ACHN (cell line): ENCODE measurements at regions not wholly inside any gene's neighbourhood (a gene's known extent, or its start where the extent isn't known, plus 50 kb on each side); places are given as distances from the start of the nearest gene placed in this dataset.
"Not testable (repeated sequence)": the region's sequence is repeated elsewhere in the genome, so short reads cannot be mapped to it uniquely, and the experiment has no call there.

Experiments
- DNase-seq: peaks from one replicate; pipeline ENCODE4 v3.0.0-alpha.2; 2015
- in situ Hi-C: cut with HindIII; loops from 2 replicates; pipeline ENCODE4 v1.10.0; 2017; ENCODE audit warnings: low sequenced_read_pairs, low pct_ligation_motif_present, low pct_unique_long_range_greater_than_20kb

DNA sequence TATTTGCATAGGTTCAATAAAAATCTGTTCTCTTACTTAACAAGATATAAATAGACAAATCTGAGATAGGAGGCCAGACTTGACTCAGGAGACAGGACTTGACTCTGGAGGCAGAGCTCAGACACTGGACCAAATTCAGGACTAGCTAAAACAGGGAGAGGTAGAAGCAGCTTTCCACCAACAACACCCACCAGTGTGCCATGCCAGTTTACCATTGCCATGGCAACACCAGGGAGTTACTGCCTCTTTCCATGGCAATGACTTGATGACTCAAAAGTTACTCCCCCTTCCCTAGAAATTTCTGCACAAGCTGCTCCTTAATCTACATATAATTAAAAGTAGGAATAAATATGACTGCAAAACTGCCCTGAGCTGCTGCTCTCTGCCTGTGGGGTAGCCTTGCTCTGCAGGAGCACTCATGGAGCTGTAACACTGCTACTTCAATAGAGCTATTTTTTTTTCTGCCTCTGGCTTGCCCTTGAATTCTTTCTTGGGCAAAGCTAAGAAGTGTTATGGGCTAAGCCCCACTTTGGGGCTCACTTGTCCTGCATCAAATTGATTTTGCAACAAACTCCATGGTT lies 473.0 kb downstream of the PLK2 start:
- in situ Hi-C loops: no loop called here
- peak; percentile 38 for DNase-seq

DNA sequence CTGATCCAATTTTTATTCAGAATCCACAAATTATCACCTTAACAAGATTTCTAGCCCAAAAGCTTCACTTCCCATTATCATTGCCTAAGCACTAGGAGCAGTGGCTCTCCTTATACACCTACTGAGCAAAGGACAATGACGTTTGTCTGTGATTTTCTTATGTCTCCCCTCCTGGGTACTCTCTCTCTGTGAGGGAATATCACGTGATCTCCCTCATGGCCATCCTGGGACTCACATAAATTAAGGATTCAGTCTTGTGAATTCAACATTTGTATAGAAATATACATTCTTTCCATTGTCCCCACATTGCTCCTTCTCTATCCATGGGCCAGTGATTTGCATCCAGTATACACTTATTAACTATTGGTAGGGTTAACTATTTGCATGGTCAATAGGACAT lies 476.5 kb downstream of the PLK2 start:
- no peak for DNase-seq
- in situ Hi-C loops: no loop called here

DNA sequence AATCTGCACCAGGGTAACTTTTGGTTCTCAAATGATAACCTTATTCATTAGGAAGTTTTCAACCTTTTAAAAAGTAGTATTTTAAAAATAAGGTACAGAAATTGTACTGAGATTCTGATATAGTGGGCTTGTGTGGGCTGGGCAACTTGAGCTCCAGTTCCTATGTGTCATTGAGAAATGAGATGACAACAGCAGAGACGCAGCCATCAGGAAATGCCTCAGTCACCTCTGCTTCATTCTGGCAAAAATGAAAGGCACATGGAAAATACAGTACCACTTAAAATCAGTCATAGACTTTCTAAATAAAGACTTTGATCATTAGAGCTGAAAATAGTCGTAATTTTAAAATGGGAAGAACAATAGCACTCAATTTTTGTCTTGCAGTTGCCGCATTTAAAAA lies 480.2 kb downstream of the PLK2 start:
- in situ Hi-C loops: no loop called here
- DNase-seq: no peak

DNA sequence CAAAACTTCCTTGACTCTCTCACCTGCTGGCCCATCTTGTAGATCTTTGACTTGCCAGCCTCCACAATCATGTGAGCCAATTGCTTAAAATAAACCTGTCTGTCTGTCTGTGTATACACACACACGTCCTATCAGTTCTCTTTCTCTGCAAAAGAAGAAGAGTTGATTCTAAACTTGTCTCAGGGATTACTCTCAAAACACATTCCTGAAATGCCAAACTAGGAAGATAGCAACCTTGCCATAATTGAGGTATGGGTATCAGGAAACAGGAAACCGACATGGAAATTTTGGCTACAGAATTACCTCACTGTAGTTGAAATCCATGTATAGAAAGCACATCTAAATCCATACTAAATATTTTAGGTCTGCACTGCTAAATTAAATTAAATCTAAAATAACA lies 483.4 kb downstream of the PLK2 start:
- in situ Hi-C loops: no loop called here
- DNase-seq: no peak

DNA sequence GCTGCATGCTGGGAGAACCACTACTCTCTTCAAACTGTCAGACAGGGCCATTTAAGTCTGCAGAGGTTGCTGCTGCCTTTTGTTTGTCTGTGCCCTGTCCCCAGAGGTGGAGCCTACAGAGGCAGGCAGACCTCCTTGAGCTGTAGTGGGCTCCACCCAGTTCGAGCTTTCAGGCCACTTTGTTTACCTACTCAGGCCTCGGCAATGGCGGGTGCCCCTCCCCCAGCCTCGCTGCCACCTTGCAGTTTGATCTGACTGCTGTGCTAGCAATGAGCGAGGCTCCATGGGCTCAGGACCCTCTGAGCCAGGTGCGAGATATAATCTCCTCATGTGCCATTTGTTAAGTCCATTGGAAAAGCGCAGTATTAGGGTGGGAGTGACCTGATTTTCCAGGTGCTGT lies 487.8 kb downstream of the PLK2 start:
- in situ Hi-C loops: not testable (repeated sequence)

DNA sequence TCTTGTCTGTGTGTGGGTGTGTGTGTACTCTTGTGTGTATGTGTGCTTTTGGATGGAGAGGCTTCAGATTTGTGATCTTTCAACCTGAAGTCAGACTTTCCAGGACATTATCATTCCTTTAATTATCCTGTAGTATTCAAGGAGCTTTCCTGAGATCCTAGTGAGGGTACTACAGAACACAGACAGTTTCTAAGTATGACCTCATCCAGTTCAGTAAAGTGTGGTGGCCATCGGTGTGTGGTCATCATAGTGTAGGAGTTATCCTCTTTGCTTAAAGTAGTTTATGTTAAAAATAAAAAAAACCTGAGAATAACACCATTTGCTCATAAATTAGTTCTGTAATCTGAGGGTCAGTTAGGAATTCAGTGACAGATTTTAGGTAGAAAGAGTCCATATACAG lies 478.0 kb upstream of the ACTBL2 start:
- no peak for DNase-seq
- in situ Hi-C loops: no loop called here

More for the DNA sequence above, 487.8 kb downstream of the PLK2 start:
- not testable (repeated sequence) for DNase-seq

DNA sequence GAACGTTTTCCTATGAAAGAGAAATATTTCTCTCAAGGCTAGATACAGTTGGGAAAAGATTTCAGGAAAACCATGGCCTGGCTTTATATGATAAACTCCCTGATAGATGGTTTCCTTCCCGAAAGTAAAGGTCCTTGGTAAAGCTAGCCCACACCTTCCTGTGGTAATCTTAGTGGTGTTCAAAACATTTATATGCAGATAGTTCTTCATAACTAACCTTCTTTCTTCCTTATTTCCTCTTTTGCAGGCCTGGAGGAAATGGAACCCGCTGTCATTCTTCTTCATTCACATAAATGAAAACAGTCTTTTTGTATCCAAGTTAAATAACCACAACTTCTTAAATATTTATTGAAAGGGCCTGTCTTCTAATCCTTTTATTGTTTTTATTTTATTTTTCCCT lies 474.0 kb upstream of the ACTBL2 start:
- DNase-seq: no peak
- in situ Hi-C loops: no loop called here

DNA sequence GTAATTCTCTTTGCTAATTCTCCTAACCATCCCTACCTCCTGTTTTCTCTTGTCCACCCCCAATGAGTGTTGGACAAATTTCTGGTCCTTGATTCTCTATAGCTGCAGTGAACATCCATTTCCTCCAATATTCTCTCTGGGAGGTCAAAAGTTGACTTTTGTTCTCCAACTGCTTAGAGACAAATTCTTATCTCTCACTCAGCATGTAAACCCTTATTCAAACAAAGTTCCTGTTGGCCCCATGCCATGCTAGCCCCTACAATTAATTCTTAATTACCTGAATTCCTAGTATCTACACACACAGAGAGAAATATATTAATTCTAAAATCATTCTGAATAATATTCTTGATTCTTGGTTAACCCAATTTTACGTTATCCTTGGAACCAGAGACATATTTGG lies 472.9 kb upstream of the ACTBL2 start:
- no peak for DNase-seq
- in situ Hi-C loops: no loop called here

DNA sequence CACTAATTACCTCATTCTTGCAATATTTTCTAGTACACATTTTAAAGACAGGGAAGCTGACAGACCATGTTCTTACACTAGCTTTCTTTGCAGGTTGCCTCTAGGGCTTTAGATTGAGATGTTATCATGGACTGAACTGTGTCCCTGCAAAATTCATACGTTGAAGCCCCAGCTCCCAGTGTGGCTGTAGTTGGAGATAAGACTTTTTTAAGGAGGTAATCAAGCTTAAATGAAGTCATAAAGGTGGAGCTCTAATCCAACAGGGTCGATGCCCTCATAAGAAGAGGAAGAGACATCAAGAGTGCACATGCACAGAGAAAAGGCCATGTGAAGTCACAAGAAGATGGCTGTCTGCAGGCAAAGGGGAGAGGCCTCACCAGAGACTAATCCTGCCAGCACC lies 471.2 kb upstream of the ACTBL2 start:
- DNase-seq: no peak
- in situ Hi-C loops: no loop called here

DNA sequence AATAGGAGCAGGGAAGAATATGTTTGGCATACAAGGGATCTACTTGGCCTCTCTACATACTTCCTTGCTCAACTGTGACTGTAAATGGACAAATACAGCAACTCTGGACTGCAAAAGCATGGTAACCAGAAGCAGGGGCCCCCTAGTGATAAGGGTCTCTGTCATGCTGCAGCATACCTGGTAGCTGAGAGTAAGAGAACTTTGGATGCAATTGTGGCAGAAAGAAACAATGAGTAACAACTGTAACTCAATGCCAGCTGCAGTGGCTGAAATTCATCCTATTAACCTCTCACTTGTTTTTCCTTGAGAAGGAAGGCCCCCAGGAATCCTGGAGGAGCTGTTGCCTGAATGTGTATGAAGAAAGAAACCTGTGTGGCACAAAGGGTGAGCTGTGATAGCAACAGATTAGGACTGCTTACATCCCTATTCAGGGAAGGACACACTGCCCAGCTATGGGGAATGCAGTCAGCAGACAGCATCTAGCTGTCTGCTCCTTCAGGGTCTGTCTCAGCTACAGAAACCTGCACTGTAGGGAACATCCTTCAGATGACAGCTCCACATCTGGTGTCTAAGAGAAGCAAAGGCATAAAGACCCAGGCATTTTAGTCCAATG lies 468.1 kb upstream of the ACTBL2 start:
- no peak for DNase-seq
- in situ Hi-C loops: no loop called here

DNA sequence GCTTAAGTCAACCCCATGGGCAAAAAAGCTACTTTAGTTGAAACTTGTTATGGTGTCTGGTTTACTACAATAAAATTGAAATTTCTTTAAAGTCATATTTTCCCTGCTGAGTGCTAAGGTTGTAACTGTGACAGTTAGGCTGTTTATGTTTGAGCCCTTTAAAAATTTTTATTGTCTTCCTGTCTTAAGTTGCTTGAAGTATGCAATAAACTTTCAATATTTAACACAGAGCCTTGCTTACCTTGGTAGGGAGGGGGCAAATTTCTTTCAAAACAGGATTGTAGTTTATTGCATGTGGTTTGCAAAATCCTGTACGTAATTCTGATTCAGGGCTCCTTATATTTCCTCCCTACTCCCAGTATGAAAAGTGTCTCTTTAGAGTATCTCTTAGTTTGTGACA lies 465.5 kb upstream of the ACTBL2 start:
- DNase-seq: no peak
- in situ Hi-C loops: no loop called here

DNA sequence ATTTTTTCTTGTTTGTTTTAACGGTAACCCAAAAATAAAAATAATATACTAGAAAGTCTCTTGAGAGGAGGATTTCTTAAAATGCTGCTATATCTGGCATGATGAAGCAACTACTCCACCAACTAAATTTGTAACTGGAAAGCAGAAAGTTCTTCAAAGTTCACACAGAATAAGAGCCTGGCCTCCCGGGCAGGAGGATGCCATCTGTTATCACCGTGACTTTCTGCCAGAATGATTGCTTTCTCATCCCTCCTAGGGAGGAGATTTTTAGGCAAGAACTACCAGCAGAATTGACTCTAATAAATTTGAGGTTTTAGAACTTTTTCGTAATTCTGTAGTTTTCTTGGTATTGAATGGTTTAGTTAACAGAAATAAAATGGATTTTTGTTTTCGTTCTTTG lies 464.6 kb upstream of the ACTBL2 start:
- in situ Hi-C loops: no loop called here
- DNase-seq: no peak

DNA sequence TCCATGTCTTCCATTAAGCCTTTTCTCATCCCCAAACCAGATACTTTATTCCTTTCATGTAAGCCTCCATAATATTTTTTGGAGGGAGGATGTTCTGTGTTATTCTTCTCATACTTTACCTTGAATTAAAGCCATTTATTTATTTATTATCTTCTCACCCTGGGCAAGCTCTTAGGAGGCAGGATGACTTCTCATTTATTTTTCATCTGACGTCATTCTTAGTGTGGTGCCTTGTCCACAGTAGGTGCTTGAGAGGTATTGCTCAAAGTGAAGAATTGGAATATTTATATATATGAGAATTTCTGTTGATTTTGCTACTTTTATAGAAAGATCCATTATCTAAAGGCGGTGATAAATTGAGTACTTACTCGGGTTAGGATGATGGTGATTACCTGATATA lies 458.3 kb upstream of the ACTBL2 start:
- in situ Hi-C loops: no loop called here
- no peak for DNase-seq

DNA sequence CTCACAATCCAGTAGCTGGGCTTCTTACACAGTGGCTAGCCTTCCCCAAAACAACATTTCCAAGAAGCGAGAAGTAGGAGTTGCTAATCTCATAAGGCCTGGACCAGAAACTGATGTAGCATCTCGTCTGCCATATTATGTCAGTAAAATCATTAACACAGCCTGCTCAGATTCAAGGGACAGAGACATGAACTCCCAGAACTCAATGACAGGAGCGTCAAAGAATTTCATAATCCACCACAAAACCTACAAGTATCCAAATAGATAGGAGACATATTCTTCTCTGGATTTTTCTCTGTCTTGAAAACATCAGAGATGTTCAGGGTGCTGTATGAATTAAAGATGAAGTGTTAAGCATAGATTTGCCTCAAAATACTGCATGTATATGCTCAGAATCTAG lies 457.6 kb upstream of the ACTBL2 start:
- no peak for DNase-seq
- in situ Hi-C loops: no loop called here

DNA sequence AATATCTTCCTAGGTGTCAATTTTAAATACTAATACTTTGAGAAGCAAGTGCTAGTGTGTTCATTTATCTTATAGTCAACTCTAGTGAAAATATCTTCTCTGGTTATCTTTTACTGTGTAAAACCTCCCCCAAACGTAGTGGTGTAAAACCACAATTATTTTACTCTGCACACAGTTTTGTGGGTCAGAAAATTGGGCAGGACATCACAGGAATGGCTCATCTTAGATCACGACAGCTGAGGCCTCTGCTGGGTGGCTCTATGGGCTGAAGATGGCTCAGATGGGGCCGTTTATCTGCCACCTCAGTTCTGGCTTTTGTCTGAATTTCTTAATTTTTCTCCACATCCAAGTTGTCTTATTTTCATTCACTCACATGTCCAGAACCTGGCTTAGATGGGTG lies 457.2 kb upstream of the ACTBL2 start:
- in situ Hi-C loops: no loop called here
- DNase-seq: no peak

DNA sequence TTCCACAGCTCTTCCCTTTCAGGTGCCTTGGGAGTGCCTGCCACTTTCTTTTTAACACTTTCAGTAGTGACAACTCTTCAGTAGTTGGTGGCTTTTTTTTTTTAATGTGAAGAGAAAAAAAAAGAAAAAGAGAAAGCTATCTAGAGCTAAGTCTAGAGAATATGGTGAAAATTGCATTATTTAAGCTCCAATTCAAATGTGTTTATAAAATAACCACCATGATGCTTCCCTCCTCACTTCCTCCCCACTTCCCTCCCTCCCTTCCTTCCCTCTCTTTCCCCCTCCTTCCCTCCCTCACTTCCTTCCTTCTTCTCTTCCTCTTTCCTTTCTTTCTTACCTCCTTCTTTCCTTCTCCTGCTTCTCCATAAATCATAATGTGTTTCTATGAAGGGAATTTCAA lies 456.7 kb upstream of the ACTBL2 start:
- in situ Hi-C loops: no loop called here
- DNase-seq: no peak

DNA sequence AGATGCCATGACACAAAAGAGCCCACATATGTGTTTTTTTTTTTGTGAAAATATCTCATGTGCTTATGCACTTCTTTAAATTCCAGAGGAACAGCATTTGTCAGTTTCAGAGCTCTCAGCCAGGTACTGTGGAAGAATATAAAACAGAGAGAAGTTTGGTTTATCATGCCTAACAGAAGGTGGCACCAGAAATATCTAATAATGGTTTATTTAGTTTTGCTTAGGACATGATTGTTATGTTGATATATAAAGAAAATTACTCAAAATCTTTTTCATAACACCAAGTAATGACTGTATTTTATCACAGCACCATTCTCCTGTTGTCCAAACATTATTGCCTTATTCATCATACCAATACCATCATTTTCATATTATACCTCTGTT lies 455.6 kb upstream of the ACTBL2 start:
- in situ Hi-C loops: no loop called here
- DNase-seq: no peak

DNA sequence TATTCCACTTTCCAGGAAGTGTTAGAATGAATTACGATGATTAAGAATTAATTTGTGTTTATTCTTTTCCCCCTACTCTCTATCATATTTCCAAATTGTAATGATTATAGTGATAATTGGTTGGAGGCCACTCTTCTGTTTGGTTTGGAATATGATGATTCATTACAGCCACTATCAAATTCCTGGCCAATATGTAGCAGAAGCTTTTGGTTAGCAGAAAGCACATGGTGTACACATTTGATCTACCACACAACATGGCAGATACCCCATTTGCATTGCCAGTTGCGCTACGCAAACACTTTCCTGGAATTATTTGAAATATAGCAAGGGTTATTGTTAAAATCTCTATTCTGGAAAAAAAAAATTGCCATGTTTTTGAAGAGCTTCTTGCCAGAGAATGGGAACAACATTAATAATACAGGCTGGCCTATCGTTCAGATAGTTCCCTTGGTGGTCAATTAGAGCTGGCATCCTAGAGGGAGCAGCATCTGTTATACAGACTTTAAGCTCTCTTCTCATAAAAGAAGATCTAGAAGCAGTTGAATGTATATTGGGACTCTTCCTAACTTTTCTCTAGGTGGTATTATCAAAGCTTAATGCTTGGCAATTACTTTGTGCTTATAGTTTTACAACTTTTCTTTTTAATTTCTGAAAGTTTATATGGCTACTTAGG lies 455.0 kb upstream of the ACTBL2 start:
- in situ Hi-C loops: no loop called here
- no peak for DNase-seq

DNA sequence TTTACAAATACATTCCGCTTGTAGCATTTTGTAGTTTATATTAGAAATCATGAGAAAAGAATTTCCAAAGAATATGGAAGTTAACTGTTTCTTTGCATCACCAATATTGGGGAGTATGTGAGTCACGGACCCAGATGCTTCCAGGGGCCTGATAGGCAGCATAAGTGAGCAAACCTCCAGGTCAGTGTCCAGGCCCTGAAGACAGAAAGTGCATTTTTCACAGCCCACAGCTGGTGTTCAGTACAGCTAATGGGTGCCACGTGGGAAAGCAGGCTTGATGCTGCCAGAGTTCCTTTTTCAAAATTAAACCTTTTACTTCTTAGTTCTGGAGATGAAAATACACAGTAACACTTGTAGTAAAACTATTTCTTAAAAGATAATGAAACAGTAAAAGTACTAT lies 454.4 kb upstream of the ACTBL2 start:
- no peak for DNase-seq
- in situ Hi-C loops: no loop called here

DNA sequence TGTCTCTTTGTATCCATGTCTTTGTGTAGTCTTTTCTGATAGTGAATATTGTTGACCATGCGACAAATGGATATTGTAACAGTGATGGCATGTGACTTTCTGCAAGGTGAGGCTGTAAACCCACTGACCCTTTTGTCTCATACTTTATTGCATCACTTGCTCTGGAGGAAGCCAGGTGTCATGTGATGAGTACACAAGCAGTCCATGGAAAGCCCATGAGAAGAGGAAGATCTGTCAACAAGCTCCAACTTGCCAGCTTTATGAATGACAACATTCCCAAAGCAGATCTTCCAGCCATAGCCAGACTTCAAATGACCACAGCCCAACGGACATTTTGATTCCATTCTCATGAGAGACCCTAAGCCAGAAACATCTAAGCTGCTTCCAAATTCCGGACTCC lies 450.1 kb upstream of the ACTBL2 start:
- in situ Hi-C loops: no loop called here
- no peak for DNase-seq
